ENCODE measurements at regions not wholly inside any gene's neighbourhood (a gene's known extent, or its start where the extent isn't known, plus 50 kb on each side); places are given as distances from the start of the nearest gene placed in this dataset.
A peak's percentile ranks its signal among the peaks of the same experiment; 100 is the strongest.

DNA sequence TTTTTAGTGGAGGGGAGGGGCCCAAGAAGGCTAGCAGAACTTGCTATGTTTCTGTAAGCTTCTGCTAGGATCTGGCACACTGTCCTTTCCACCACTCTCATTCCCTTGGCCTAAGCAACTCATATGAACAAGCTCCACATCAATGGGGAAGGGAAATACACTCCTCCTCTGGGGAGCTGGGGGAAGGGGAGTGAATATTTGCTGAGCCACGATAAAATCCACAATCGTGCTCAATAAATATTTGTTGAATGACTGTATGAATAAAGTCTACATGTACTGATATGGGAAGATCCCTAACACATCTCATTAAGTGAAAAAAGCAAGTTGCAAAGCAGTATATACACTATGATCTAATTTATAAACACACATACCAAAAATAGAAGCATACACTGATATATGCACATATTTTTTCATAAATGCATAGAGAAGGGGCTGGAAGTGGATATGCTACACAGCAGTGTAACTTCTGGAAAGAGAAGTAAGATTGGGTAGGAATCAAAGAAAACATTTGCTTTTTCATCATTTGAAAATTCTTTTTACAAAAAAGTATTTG lies 95.8 kb upstream of the EFHC2 start:
- POLR2A ChIA-PET, result no interaction called here
- peaks cover 0 to 4% (median 0%) of the 10 kb centered on the region in 7 donors for H3K4me1 Mint-ChIP-seq

DNA sequence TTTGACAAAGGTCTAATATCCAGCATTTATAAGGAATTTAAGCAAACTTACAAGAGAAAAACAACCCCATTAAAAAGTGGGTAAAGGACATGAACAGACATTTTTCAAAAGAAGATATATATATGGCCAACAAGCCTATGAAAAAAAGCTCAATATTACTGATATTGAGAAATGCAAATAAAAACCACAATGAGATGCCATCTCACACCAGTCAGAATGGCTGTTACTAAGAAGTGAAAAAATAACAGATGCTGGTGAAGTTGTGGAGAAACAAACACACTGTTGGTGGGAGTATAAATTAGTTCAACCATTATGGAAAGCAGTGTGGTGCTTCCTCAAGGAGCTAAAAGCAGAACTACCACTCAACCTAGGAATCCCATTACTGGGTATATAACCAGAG lies 91.6 kb upstream of the EFHC2 start:
- no peaks in the 10 kb centered on the region for H3K4me1 ChIP-seq (ENCODE audit: control insufficient read depth in 2 of 2, insufficient read depth in 2 of 2, low read length in 2 of 2)
- no peaks in the 10 kb centered on the region for H3K36me3 ChIP-seq (ENCODE audit: control insufficient read depth in 2 of 3, insufficient read depth in 3 of 3, low read length in 3 of 3)
- H3K27me3 ChIP-seq (ENCODE audit: control insufficient read depth in 2 of 2, insufficient read depth in 2 of 2, low read length in 2 of 2), result no peaks in the 10 kb centered on the region
- H3K27ac ChIP-seq (ENCODE audit: low read depth, low read length), result no peak overlapping the region
- CTCF ChIA-PET, result no interaction called here
- Mint-ChIP-seq H3K4me3 (no peak overlapping the region), H3K9me3 (peaks cover 0 to 6% (median 0%) of the 10 kb centered on the region in 11 donors), H3K36me3 (peaks cover 0 to 3% (median 0%) of the 10 kb centered on the region in 5 donors), H3K27me3 (no peaks in the 10 kb centered on the region), H3K27ac (no peak overlapping the region), H3K4me1 (peaks cover 0 to 4% (median 0%) of the 10 kb centered on the region in 7 donors)
- H3K9me3 ChIP-seq (ENCODE audit: control insufficient read depth in 2 of 3, low read length in 3 of 3), result no peaks in the 10 kb centered on the region
- POLR2A ChIA-PET, result no interaction called here
- no peak for DNase-seq
- ATAC-seq, result no peak
- H3K4me3 ChIP-seq (ENCODE audit: low read length), result no peak overlapping the region
- intact Hi-C loops (cut with micrococcal nuclease), result no loop called here

More for the DNA sequence above, 95.8 kb upstream of the EFHC2 start:
- Histone ChIP-seq H3K4me1 (ENCODE audit: control insufficient read depth in 2 of 2, insufficient read depth in 2 of 2, low read length in 2 of 2) (no peaks in the 10 kb centered on the region), H3K27ac (ENCODE audit: low read depth, low read length) (no peak overlapping the region), H3K4me3 (ENCODE audit: low read length) (no peak overlapping the region), H3K9me3 (ENCODE audit: control insufficient read depth in 2 of 3, low read length in 3 of 3) (no peaks in the 10 kb centered on the region), H3K36me3 (ENCODE audit: control insufficient read depth in 2 of 3, insufficient read depth in 3 of 3, low read length in 3 of 3) (no peaks in the 10 kb centered on the region), H3K27me3 (ENCODE audit: control insufficient read depth in 2 of 2, insufficient read depth in 2 of 2, low read length in 2 of 2) (no peaks in the 10 kb centered on the region)
- peak overlapping the region in 1 of 9 donors; percentile 36 for H3K27ac Mint-ChIP-seq
- no peaks in the 10 kb centered on the region for H3K27me3 Mint-ChIP-seq
- ATAC-seq (no peak), DNase-seq (no peak)
- peaks cover 0 to 3% (median 0%) of the 10 kb centered on the region in 5 donors for H3K36me3 Mint-ChIP-seq
- intact Hi-C loops (cut with micrococcal nuclease), result no loop called here
- peaks cover 0 to 6% (median 0%) of the 10 kb centered on the region in 11 donors for H3K9me3 Mint-ChIP-seq
- H3K4me3 Mint-ChIP-seq, result no peak overlapping the region
- CTCF ChIA-PET, result no interaction called here

DNA sequence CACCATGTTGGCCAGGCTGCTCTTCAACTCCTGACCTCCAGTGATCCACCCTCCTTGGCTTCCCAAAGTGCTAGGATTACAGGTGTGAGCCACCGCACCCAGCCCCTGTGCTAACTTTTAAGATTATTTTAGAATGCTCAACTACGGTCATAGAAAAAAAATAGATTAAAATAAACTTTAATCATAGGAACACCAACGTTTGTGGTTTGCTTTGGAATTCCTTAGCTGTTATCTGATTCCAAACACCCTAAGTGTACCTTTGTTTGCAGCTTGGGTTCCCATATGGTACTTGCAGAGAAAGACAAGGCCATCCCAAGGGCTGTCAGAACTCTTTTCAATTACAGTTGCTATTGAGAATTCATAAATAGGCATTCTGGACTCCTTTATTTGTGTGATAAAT lies 90.1 kb upstream of the EFHC2 start:
- H3K4me1 ChIP-seq (ENCODE audit: control insufficient read depth in 2 of 2, insufficient read depth in 2 of 2, low read length in 2 of 2), result no peaks in the 10 kb centered on the region
- ChIA-PET POLR2A (no interaction called here), CTCF (no interaction called here)
- H3K36me3 Mint-ChIP-seq, result peaks cover 0 to 3% (median 0%) of the 10 kb centered on the region in 5 donors
- intact Hi-C loops (cut with micrococcal nuclease), result no loop called here
- no peaks in the 10 kb centered on the region for H3K36me3 ChIP-seq (ENCODE audit: control insufficient read depth in 2 of 3, insufficient read depth in 3 of 3, low read length in 3 of 3)
- DNase-seq (no peak), ATAC-seq (no peak)
- no peak overlapping the region for H3K27ac ChIP-seq (ENCODE audit: low read depth, low read length)
- H3K9me3 ChIP-seq (ENCODE audit: control insufficient read depth in 2 of 3, low read length in 3 of 3), result no peaks in the 10 kb centered on the region
- peaks cover 0 to 5% (median 0%) of the 10 kb centered on the region in 11 donors for H3K9me3 Mint-ChIP-seq
- no peaks in the 10 kb centered on the region for H3K27me3 Mint-ChIP-seq
- no peak overlapping the region for H3K4me3 Mint-ChIP-seq
- no peak overlapping the region for H3K4me3 ChIP-seq (ENCODE audit: low read length)
- no peaks in the 10 kb centered on the region for H3K4me1 Mint-ChIP-seq
- H3K27me3 ChIP-seq (ENCODE audit: control insufficient read depth in 2 of 2, insufficient read depth in 2 of 2, low read length in 2 of 2), result no peaks in the 10 kb centered on the region
- no peak overlapping the region for H3K27ac Mint-ChIP-seq

GRCh38 chrX:44432641-44433040 lies 89.2 kb upstream of the EFHC2 start:
- CTCF ChIA-PET, result no interaction called here
- H3K27me3 ChIP-seq (ENCODE audit: control insufficient read depth in 2 of 2, insufficient read depth in 2 of 2, low read length in 2 of 2), result no peaks in the 10 kb centered on the region
- H3K36me3 ChIP-seq (ENCODE audit: control insufficient read depth in 2 of 3, insufficient read depth in 3 of 3, low read length in 3 of 3), result no peaks in the 10 kb centered on the region
- no peaks in the 10 kb centered on the region for H3K4me1 Mint-ChIP-seq
- peaks cover 0 to 3% (median 0%) of the 10 kb centered on the region in 5 donors for H3K36me3 Mint-ChIP-seq
- POLR2A ChIA-PET, result no interaction called here
- no peak overlapping the region for H3K27ac ChIP-seq (ENCODE audit: low read depth, low read length)
- H3K9me3 ChIP-seq (ENCODE audit: control insufficient read depth in 2 of 3, low read length in 3 of 3), result no peaks in the 10 kb centered on the region
- H3K4me3 Mint-ChIP-seq, result no peak overlapping the region
- ATAC-seq, result no peak
- intact Hi-C loops (cut with micrococcal nuclease), result no loop called here
- no peaks in the 10 kb centered on the region for H3K4me1 ChIP-seq (ENCODE audit: control insufficient read depth in 2 of 2, insufficient read depth in 2 of 2, low read length in 2 of 2)
- H3K27ac Mint-ChIP-seq, result no peak overlapping the region
- no peaks in the 10 kb centered on the region for H3K27me3 Mint-ChIP-seq
- DNase-seq, result peak in 1 of 9 donors; percentile 3
- no peak overlapping the region for H3K4me3 ChIP-seq (ENCODE audit: low read length)
- H3K9me3 Mint-ChIP-seq, result peaks cover 0 to 5% (median 0%) of the 10 kb centered on the region in 11 donors

- H3K27me3 Mint-ChIP-seq, result no peaks in the 10 kb centered on the region
- Histone ChIP-seq H3K4me1 (ENCODE audit: control insufficient read depth in 2 of 2, insufficient read depth in 2 of 2, low read length in 2 of 2) (no peaks in the 10 kb centered on the region), H3K27ac (ENCODE audit: low read depth, low read length) (no peak overlapping the region), H3K9me3 (ENCODE audit: control insufficient read depth in 2 of 3, low read length in 3 of 3) (no peaks in the 10 kb centered on the region), H3K27me3 (ENCODE audit: control insufficient read depth in 2 of 2, insufficient read depth in 2 of 2, low read length in 2 of 2) (no peaks in the 10 kb centered on the region), H3K4me3 (ENCODE audit: low read length) (no peak overlapping the region), H3K36me3 (ENCODE audit: control insufficient read depth in 2 of 3, insufficient read depth in 3 of 3, low read length in 3 of 3) (no peaks in the 10 kb centered on the region)
- no peaks in the 10 kb centered on the region for H3K36me3 Mint-ChIP-seq
- no peaks in the 10 kb centered on the region for H3K4me1 Mint-ChIP-seq
- ChIA-PET CTCF (no interaction called here), POLR2A (no interaction called here)
- intact Hi-C loops (cut with micrococcal nuclease), result no loop called here
- no peak overlapping the region for H3K4me3 Mint-ChIP-seq
- peaks cover 0 to 4% (median 0%) of the 10 kb centered on the region in 11 donors for H3K9me3 Mint-ChIP-seq
- DNase-seq (no peak), ATAC-seq (no peak)
- H3K27ac Mint-ChIP-seq, result no peak overlapping the region
These were observed 87.7 kb upstream of the EFHC2 start for GRCh38 chrX:44431194-44431593.

- Histone ChIP-seq H3K4me3 (ENCODE audit: low read length) (no peak overlapping the region), H3K9me3 (ENCODE audit: control insufficient read depth in 2 of 3, low read length in 3 of 3) (no peaks in the 10 kb centered on the region), H3K27ac (ENCODE audit: low read depth, low read length) (no peak overlapping the region), H3K36me3 (ENCODE audit: control insufficient read depth in 2 of 3, insufficient read depth in 3 of 3, low read length in 3 of 3) (no peaks in the 10 kb centered on the region), H3K27me3 (ENCODE audit: control insufficient read depth in 2 of 2, insufficient read depth in 2 of 2, low read length in 2 of 2) (no peaks in the 10 kb centered on the region), H3K4me1 (ENCODE audit: control insufficient read depth in 2 of 2, insufficient read depth in 2 of 2, low read length in 2 of 2) (no peaks in the 10 kb centered on the region)
- H3K36me3 Mint-ChIP-seq, result no peaks in the 10 kb centered on the region
- DNase-seq, result no peak
- H3K4me1 Mint-ChIP-seq, result no peaks in the 10 kb centered on the region
- intact Hi-C loops (cut with micrococcal nuclease), result no loop called here
- H3K27me3 Mint-ChIP-seq, result no peaks in the 10 kb centered on the region
- H3K27ac Mint-ChIP-seq, result no peak overlapping the region
- no peak overlapping the region for H3K4me3 Mint-ChIP-seq
- POLR2A ChIA-PET, result no interaction called here
- H3K9me3 Mint-ChIP-seq, result peaks cover 0 to 2% (median 0%) of the 10 kb centered on the region in 11 donors
- ATAC-seq, result no peak
- CTCF ChIA-PET, result interaction anchor here (1.1 kb wide), 1 partner anchor 28 kb away, joined by 3 read pairs; no protein-coding TSS in a partner anchor
These were observed 85.6 kb upstream of the EFHC2 start for GRCh38 chrX:44428989-44429627.

DNA sequence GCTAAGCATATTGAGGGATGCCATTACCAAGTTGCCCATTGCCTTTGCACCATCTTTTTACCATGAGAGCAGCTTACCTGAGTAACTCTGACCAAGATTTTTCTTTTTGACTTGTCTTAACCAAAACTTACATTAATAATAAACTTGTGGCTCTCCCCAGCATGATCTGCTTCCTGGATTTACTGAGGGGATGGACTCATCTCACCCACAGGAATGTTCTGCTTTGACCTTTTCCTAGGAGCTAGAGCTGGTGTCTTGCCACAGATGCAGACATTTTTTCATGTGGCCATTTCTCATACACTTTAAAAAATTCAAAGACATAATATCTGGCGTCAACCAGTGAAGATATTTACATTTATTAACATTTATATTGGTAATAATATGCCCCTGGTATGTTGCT lies 79.2 kb upstream of the EFHC2 start:
- ChIA-PET POLR2A (interaction anchor here (1.0 kb wide), 1 partner anchor 78 kb away, joined by 3 read pairs; no protein-coding TSS in a partner anchor), CTCF (interaction anchor here (0.6 kb wide), 1 partner anchor 390 kb away, joined by 3 read pairs; no protein-coding TSS in a partner anchor)
- DNase-seq (no peak), ATAC-seq (no peak)
- no peak overlapping the region for H3K4me3 ChIP-seq (ENCODE audit: low read length)
- no peaks in the 10 kb centered on the region for H3K27me3 ChIP-seq (ENCODE audit: control insufficient read depth in 2 of 2, insufficient read depth in 2 of 2, low read length in 2 of 2)
- H3K36me3 Mint-ChIP-seq, result no peaks in the 10 kb centered on the region
- intact Hi-C loops (cut with micrococcal nuclease), result no loop called here
- no peaks in the 10 kb centered on the region for H3K4me1 ChIP-seq (ENCODE audit: control insufficient read depth in 2 of 2, insufficient read depth in 2 of 2, low read length in 2 of 2)
- peaks cover 0 to 5% (median 0%) of the 10 kb centered on the region in 5 donors for H3K27me3 Mint-ChIP-seq
- no peaks in the 10 kb centered on the region for H3K4me1 Mint-ChIP-seq
- no peak overlapping the region for H3K4me3 Mint-ChIP-seq
- no peaks in the 10 kb centered on the region for H3K9me3 ChIP-seq (ENCODE audit: control insufficient read depth in 2 of 3, low read length in 3 of 3)
- no peak overlapping the region for H3K27ac ChIP-seq (ENCODE audit: low read depth, low read length)
- no peaks in the 10 kb centered on the region for H3K36me3 ChIP-seq (ENCODE audit: control insufficient read depth in 2 of 3, insufficient read depth in 3 of 3, low read length in 3 of 3)
- H3K27ac Mint-ChIP-seq, result no peak overlapping the region
- H3K9me3 Mint-ChIP-seq, result no peaks in the 10 kb centered on the region

Measured in naive thymus-derived CD4-positive, alpha-beta T cell (primary cell).